ENCODE measurements at regions not wholly inside any gene's neighbourhood (a gene's known extent, or its start where the extent isn't known, plus 50 kb on each side); places are given as distances from the start of the nearest gene placed in this dataset.

DNA sequence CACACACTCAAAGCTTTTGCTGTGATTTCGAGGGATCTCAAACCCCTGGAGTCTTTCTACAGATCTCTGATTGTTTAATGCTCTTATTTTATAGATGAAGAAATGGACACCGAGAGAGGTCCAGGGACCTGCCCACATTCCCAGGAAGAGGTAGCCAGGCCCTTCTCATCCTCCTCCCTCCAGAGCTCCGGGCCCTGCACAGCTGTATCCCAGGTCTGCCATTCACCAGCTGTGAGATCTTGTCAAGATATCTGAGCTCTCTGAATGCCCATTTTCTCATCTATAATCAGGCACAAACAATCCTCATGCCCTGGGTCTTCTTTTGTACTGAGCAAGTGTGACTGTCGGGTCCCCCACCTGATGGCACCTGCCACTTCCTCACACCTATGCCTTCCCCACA, 98.2 kb upstream of the ALX4 start:
- intact Hi-C loops (cut with DNase I, micrococcal nuclease) = no loop called here
- H3K9me3 ChIP-seq (ENCODE audit: control insufficient read depth in 1 of 2, insufficient read depth in 1 of 2, low read length in 2 of 2) = no peaks in the 10 kb centered on the region
- H3K36me3 ChIP-seq (ENCODE audit: insufficient read depth, low read length) = no peaks in the 10 kb centered on the region
- DNase-seq = no peak
- H3K4me3 ChIP-seq (ENCODE audit: low read length) = no peak overlapping the region
- Mint-ChIP-seq H3K27ac (no peak overlapping the region), H3K36me3 (ENCODE audit: low read depth) (no peaks in the 10 kb centered on the region), H3K27me3 (peaks cover 48% of the 10 kb centered on the region), H3K9me3 (peaks cover 3% of the 10 kb centered on the region), H3K4me1 (ENCODE audit: low read depth) (no peaks in the 10 kb centered on the region), H3K4me3 (no peak overlapping the region)
- no peak overlapping the region for H3K27ac ChIP-seq (ENCODE audit: low read depth in 1 of 2, low read length in 2 of 2)
- H3K4me1 ChIP-seq (ENCODE audit: insufficient read depth, low read length) = no peaks in the 10 kb centered on the region
- POLR2A ChIA-PET = no interaction called here
- CTCF ChIA-PET = no interaction called here
- ATAC-seq (ENCODE audit: poor library complexity) = no peak
- TF ChIP-seq, protein P1, sequence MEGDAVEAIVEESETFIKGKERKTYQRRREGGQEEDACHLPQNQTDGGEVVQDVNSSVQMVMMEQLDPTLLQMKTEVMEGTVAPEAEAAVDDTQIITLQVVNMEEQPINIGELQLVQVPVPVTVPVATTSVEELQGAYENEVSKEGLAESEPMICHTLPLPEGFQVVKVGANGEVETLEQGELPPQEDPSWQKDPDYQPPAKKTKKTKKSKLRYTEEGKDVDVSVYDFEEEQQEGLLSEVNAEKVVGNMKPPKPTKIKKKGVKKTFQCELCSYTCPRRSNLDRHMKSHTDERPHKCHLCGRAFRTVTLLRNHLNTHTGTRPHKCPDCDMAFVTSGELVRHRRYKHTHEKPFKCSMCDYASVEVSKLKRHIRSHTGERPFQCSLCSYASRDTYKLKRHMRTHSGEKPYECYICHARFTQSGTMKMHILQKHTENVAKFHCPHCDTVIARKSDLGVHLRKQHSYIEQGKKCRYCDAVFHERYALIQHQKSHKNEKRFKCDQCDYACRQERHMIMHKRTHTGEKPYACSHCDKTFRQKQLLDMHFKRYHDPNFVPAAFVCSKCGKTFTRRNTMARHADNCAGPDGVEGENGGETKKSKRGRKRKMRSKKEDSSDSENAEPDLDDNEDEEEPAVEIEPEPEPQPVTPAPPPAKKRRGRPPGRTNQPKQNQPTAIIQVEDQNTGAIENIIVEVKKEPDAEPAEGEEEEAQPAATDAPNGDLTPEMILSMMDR (IDR thresholded peaks at IDR 0.05) = no peak
- peaks cover 5 to 14% of the 10 kb centered on the region in 2 experiments for H3K27me3 ChIP-seq (ENCODE audit: control insufficient read depth in 1 of 2, insufficient read depth in 2 of 2, low read length in 2 of 2)

- no peak for ATAC-seq (ENCODE audit: poor library complexity)
- TF ChIP-seq, protein P1 (IDR thresholded peaks at IDR 0.05) = no peak
Measured at GRCh38 chr11:44408711-44409470, 99.0 kb upstream of the ALX4 start.

DNA sequence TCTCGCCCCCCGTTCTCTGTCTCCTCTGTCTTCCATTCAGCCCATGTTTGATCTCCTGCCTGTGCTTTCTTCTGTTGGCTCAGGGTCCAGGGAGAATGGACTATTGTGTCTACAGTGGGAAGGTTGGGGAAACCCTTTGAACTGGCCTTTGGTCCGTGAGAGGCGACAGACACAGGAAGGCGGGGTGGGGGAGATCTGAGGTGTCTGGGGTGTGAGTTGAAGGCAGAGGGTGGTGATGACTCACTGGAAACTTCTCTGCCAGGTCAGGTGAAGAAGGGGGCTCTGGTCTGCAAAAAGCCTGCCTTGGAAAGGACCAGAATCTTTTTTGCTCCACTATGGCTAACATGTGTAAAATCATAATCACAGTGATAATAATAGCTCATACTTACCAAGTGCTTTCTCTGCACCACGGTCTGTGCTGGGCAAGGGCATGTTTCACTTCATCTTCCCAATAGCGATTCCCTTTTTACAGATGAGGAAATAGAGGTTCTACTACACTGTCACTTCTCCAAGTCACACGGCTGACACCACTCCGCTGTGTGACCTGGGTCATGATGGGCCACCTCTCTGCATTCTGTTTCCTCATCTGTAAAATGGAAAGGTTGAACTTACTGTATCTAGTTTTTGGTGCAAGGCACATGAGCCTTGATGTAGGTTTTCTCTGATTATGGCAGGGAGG, 99.8 kb upstream of the ALX4 start:
- H3K27ac ChIP-seq (ENCODE audit: low read depth in 1 of 2, low read length in 2 of 2) = no peak overlapping the region
- TF ChIP-seq, protein P1 (IDR thresholded peaks at IDR 0.05) = no peak
- no peak overlapping the region for H3K4me3 Mint-ChIP-seq
- ChIA-PET CTCF (no interaction called here), POLR2A (no interaction called here)
- H3K4me1 ChIP-seq (ENCODE audit: insufficient read depth, low read length) = no peaks in the 10 kb centered on the region
- no peak overlapping the region for H3K4me3 ChIP-seq (ENCODE audit: low read length)
- ATAC-seq (ENCODE audit: poor library complexity) (no peak), DNase-seq (peak in 2 of 14 experiments; percentile 13 to 19)
- intact Hi-C loops (cut with DNase I, micrococcal nuclease) = no loop called here
- H3K36me3 Mint-ChIP-seq (ENCODE audit: low read depth) = no peaks in the 10 kb centered on the region
- H3K4me1 Mint-ChIP-seq (ENCODE audit: low read depth) = no peaks in the 10 kb centered on the region
- H3K9me3 ChIP-seq (ENCODE audit: control insufficient read depth in 1 of 2, insufficient read depth in 1 of 2, low read length in 2 of 2) = no peaks in the 10 kb centered on the region
- H3K27me3 Mint-ChIP-seq = peaks cover 57% of the 10 kb centered on the region
- H3K9me3 Mint-ChIP-seq = peaks cover 3% of the 10 kb centered on the region
- no peaks in the 10 kb centered on the region for H3K36me3 ChIP-seq (ENCODE audit: insufficient read depth, low read length)
- peaks cover 8 to 14% of the 10 kb centered on the region in 2 experiments for H3K27me3 ChIP-seq (ENCODE audit: control insufficient read depth in 1 of 2, insufficient read depth in 2 of 2, low read length in 2 of 2)
- no peak overlapping the region for H3K27ac Mint-ChIP-seq

More at GRCh38 chr11:44408711-44409470, 99.0 kb upstream of the ALX4 start:
- Histone ChIP-seq H3K36me3 (ENCODE audit: insufficient read depth, low read length) (no peaks in the 10 kb centered on the region), H3K9me3 (ENCODE audit: control insufficient read depth in 1 of 2, insufficient read depth in 1 of 2, low read length in 2 of 2) (no peaks in the 10 kb centered on the region), H3K4me1 (ENCODE audit: insufficient read depth, low read length) (no peaks in the 10 kb centered on the region), H3K27me3 (ENCODE audit: control insufficient read depth in 1 of 2, insufficient read depth in 2 of 2, low read length in 2 of 2) (peaks cover 5 to 17% of the 10 kb centered on the region in 2 experiments), H3K4me3 (ENCODE audit: low read length) (no peak overlapping the region), H3K27ac (ENCODE audit: low read depth in 1 of 2, low read length in 2 of 2) (no peak overlapping the region)
- ChIA-PET POLR2A (no interaction called here), CTCF (no interaction called here)
- Mint-ChIP-seq H3K4me3 (no peak overlapping the region), H3K36me3 (ENCODE audit: low read depth) (no peaks in the 10 kb centered on the region), H3K27ac (no peak overlapping the region), H3K27me3 (peaks cover 49% of the 10 kb centered on the region), H3K9me3 (peaks cover 3% of the 10 kb centered on the region), H3K4me1 (ENCODE audit: low read depth) (no peaks in the 10 kb centered on the region)
- DNase-seq = no peak
- intact Hi-C loops (cut with DNase I, micrococcal nuclease) = no loop called here
